ENCODE measurements at regions not wholly inside any gene's neighbourhood (a gene's known extent, or its start where the extent isn't known, plus 50 kb on each side); places are given as distances from the start of the nearest gene placed in this dataset.

DNA sequence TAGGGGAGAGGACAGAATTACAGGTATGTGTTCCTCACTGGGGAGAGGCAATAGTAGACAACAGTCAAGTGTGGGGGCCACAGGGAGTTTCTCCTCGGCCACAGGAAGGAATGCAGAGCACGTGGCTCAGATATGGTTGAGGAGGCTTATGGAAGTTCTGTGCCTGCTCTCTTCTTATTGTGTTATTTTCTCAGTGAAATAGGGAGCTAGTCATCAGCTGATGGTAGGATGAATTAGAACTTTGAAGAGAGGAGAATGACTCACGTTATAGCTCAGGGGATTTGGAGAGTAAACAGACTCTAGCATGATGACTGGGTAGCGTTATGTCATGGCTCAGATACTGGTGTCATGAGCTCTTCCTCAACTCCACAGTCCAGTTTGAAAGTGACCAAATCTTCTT lies 308.3 kb upstream of the IGFBP3 start:
- TF ChIP-seq EZH2phosphoT487 (IDR thresholded peaks at IDR 0.05; ENCODE audit: insufficient read depth, low read depth): no peak
- TF ChIP-seq EZH2 (IDR thresholded peaks at IDR 0.05; ENCODE audit: insufficient read depth, poor library complexity, severe bottlenecking): no peak
- H2AFZ ChIP-seq: peak overlapping the region; percentile 50; the same call in 1 of the 2 replicates
- DNase-seq: peak; percentile 94
- no peaks in the 10 kb centered on the region for H3K27me3 ChIP-seq (replicated peaks; ENCODE audit: insufficient read depth)
- no peaks in the 10 kb centered on the region for H3K36me3 ChIP-seq (ENCODE audit: low read depth)
- H3K9me3 ChIP-seq (ENCODE audit: low read depth): no peaks in the 10 kb centered on the region
- peaks cover 21% of the 10 kb centered on the region for H3K4me1 ChIP-seq (ENCODE audit: insufficient read depth)
- H3K79me2 ChIP-seq (ENCODE audit: insufficient read depth): no peaks in the 10 kb centered on the region
- H3K9me2 ChIP-seq (ENCODE audit: insufficient read depth): 0 out of 2 replicates have a peak, but pooled peaks cover 3% of the 10 kb centered on the region
- H3K9ac ChIP-seq: no peak overlapping the region
- no peak overlapping the region for H3K4me2 ChIP-seq (ENCODE audit: unreplicated experiment)
- peaks cover 13% of the 10 kb centered on the region; the same call in 1 of the 2 replicates for H3F3A ChIP-seq (ENCODE audit: insufficient read depth)
- no peaks in the 10 kb centered on the region for H4K20me1 ChIP-seq (ENCODE audit: insufficient read depth)
- H3K27ac ChIP-seq: peak overlapping the region; percentile 58
- H3K4me3 ChIP-seq: no peak overlapping the region
- in situ Hi-C loops (cut with MboI): no loop called here
- 16 to 20% methylated on average over 4 of the region's 4 CpGs for WGBS, 2 experiments (ENCODE audit: low coverage in 1 of 2, low lambda C conversion rate in 2 of 2, missing lambda C conversion rate in 2 of 2)

DNA sequence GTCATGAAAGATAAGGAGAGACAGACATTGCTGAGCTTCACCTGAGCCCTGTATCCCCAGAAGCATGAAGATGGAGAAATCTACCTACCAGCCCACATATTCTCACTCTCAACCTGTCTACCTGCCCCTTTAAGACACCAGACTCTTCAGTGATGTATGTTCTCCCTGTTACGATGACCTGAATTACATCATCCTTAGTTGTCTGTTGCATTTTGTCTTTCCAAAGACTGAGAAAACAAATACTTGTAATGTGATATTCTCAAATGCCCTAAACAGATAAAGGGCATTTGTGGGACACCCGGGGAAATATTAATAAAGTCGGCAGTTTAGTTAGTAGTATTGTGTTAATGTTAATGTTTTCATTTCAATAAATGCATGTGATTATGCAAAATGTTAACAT lies 305.8 kb upstream of the IGFBP3 start:
- no peaks in the 10 kb centered on the region for H3K36me3 ChIP-seq (ENCODE audit: low read depth)
- H4K20me1 ChIP-seq (ENCODE audit: insufficient read depth): no peaks in the 10 kb centered on the region
- no peak for TF ChIP-seq EZH2 (IDR thresholded peaks at IDR 0.05; ENCODE audit: insufficient read depth, poor library complexity, severe bottlenecking)
- TF ChIP-seq EZH2phosphoT487 (IDR thresholded peaks at IDR 0.05; ENCODE audit: insufficient read depth, low read depth): no peak
- H3K9ac ChIP-seq: no peak overlapping the region
- H3K27ac ChIP-seq: no peak overlapping the region
- H3K4me2 ChIP-seq (ENCODE audit: unreplicated experiment): no peak overlapping the region
- no peaks in the 10 kb centered on the region for H3K27me3 ChIP-seq (replicated peaks; ENCODE audit: insufficient read depth)
- H2AFZ ChIP-seq: no peak overlapping the region
- H3K4me3 ChIP-seq: no peak overlapping the region
- H3F3A ChIP-seq (ENCODE audit: insufficient read depth): peaks cover 13% of the 10 kb centered on the region; the same call in 1 of the 2 replicates
- DNase-seq: peak; percentile 24
- no peaks in the 10 kb centered on the region for H3K9me3 ChIP-seq (ENCODE audit: low read depth)
- 66 to 68% methylated on average over 3 of the region's 3 CpGs for WGBS, 2 experiments (ENCODE audit: low coverage in 1 of 2, low lambda C conversion rate in 2 of 2, missing lambda C conversion rate in 2 of 2)
- in situ Hi-C loops (cut with MboI): no loop called here
- peaks cover 21% of the 10 kb centered on the region for H3K4me1 ChIP-seq (ENCODE audit: insufficient read depth)
- no peaks in the 10 kb centered on the region for H3K79me2 ChIP-seq (ENCODE audit: insufficient read depth)
- 0 out of 2 replicates have a peak, but pooled peaks cover 3% of the 10 kb centered on the region for H3K9me2 ChIP-seq (ENCODE audit: insufficient read depth)

- H3K27me3 ChIP-seq (replicated peaks; ENCODE audit: insufficient read depth): no peaks in the 10 kb centered on the region
- no peak overlapping the region for H3K9ac ChIP-seq
- H4K20me1 ChIP-seq (ENCODE audit: insufficient read depth): no peaks in the 10 kb centered on the region
- no peak overlapping the region for H2AFZ ChIP-seq
- no peaks in the 10 kb centered on the region for H3K9me2 ChIP-seq (ENCODE audit: insufficient read depth)
- H3K79me2 ChIP-seq (ENCODE audit: insufficient read depth): no peaks in the 10 kb centered on the region
- in situ Hi-C loops (cut with MboI): no loop called here
- TF ChIP-seq EZH2phosphoT487 (IDR thresholded peaks at IDR 0.05; ENCODE audit: insufficient read depth, low read depth): no peak
- no peaks in the 10 kb centered on the region for H3K9me3 ChIP-seq (ENCODE audit: low read depth)
- DNase-seq: no peak
- H3F3A ChIP-seq (ENCODE audit: insufficient read depth): no peaks in the 10 kb centered on the region
- 61% methylated on average over 5 of the region's 5 CpGs for WGBS, 2 experiments (ENCODE audit: low coverage in 1 of 2, low lambda C conversion rate in 2 of 2, missing lambda C conversion rate in 2 of 2)
- no peaks in the 10 kb centered on the region for H3K36me3 ChIP-seq (ENCODE audit: low read depth)
- no peak overlapping the region for H3K4me2 ChIP-seq (ENCODE audit: unreplicated experiment)
- peaks cover 5% of the 10 kb centered on the region for H3K4me1 ChIP-seq (ENCODE audit: insufficient read depth)
- no peak overlapping the region for H3K27ac ChIP-seq
- H3K4me3 ChIP-seq: no peak overlapping the region
Observed at GRCh38 chr7:46224363-46224762, 303.3 kb upstream of the IGFBP3 start.

- H4K20me1 ChIP-seq (ENCODE audit: insufficient read depth): no peaks in the 10 kb centered on the region
- 62 to 69% methylated on average over 7 of the region's 7 CpGs for WGBS, 2 experiments (ENCODE audit: low coverage in 1 of 2, low lambda C conversion rate in 2 of 2, missing lambda C conversion rate in 2 of 2)
- H3K79me2 ChIP-seq (ENCODE audit: insufficient read depth): no peaks in the 10 kb centered on the region
- H3K9ac ChIP-seq: no peak overlapping the region
- TF ChIP-seq EZH2 (IDR thresholded peaks at IDR 0.05; ENCODE audit: insufficient read depth, poor library complexity, severe bottlenecking) (no peak), EZH2phosphoT487 (IDR thresholded peaks at IDR 0.05; ENCODE audit: insufficient read depth, low read depth) (no peak)
- DNase-seq: peak; percentile 53
- no peak overlapping the region for H3K27ac ChIP-seq
- H3K27me3 ChIP-seq (replicated peaks; ENCODE audit: insufficient read depth): no peaks in the 10 kb centered on the region
- H3F3A ChIP-seq (ENCODE audit: insufficient read depth): no peaks in the 10 kb centered on the region
- no peak overlapping the region for H3K4me2 ChIP-seq (ENCODE audit: unreplicated experiment)
- no peaks in the 10 kb centered on the region for H3K9me2 ChIP-seq (ENCODE audit: insufficient read depth)
- in situ Hi-C loops (cut with MboI): no loop called here
- H2AFZ ChIP-seq: no peak overlapping the region
- H3K4me1 ChIP-seq (ENCODE audit: insufficient read depth): no peaks in the 10 kb centered on the region; the same call in 1 of the 2 replicates
- no peak overlapping the region for H3K4me3 ChIP-seq
- no peaks in the 10 kb centered on the region for H3K36me3 ChIP-seq (ENCODE audit: low read depth)
- no peaks in the 10 kb centered on the region for H3K9me3 ChIP-seq (ENCODE audit: low read depth)
Observed at GRCh38 chr7:46220066-46220630, 299.1 kb upstream of the IGFBP3 start.

All from GM23248 (cell line).